Osteocyte (in vitro differentiated cells): ENCODE measurements at regions not wholly inside any gene's neighbourhood (a gene's known extent, or its start where the extent isn't known, plus 50 kb on each side); places are given as distances from the start of the nearest gene placed in this dataset.

Source experiments
- DNase-seq: peaks from one replicate; pipeline ENCODE4 v3.0.0; 2021; ENCODE audit warnings: mixed read lengths; ENCODE audit not compliant: unreplicated experiment; ENCODE audit errors: extremely low spot score
- H3K27ac Mint-ChIP-seq: one replicate; pipeline ENCODE4 v1.8.0; 2021; ENCODE audit warnings: mild to moderate bottlenecking, mixed read lengths; ENCODE audit not compliant: unreplicated experiment
- H3K27me3 Mint-ChIP-seq: one replicate; pipeline ENCODE4 v1.8.0; 2021; ENCODE audit warnings: mixed read lengths; ENCODE audit not compliant: unreplicated experiment
- H3K36me3 Mint-ChIP-seq: one replicate; pipeline ENCODE4 v1.8.0; 2021; ENCODE audit warnings: mixed read lengths; ENCODE audit not compliant: unreplicated experiment
- H3K4me1 Mint-ChIP-seq: one replicate; pipeline ENCODE4 v1.8.0; 2021; ENCODE audit warnings: mixed read lengths; ENCODE audit not compliant: unreplicated experiment
- H3K4me3 Mint-ChIP-seq: one replicate; pipeline ENCODE4 v1.8.0; 2021; ENCODE audit warnings: mild to moderate bottlenecking, moderate library complexity, mixed read lengths; ENCODE audit not compliant: unreplicated experiment
- H3K9me3 Mint-ChIP-seq: one replicate; pipeline ENCODE4 v1.8.0; 2021; ENCODE audit warnings: mixed read lengths; ENCODE audit not compliant: unreplicated experiment
- CTCF ChIP-seq: fragments of 200-600 bp; sonication (generic); IDR thresholded peaks from 2 replicates; pipeline ENCODE4 v1.5.0; 2021; ENCODE audit warnings: antibody characterized with exemption, mild to moderate bottlenecking, moderate library complexity

GRCh38 chr6:21438237-21438985, 155.1 kb upstream of the SOX4 start:
- DNase-seq, result no peak
- peaks cover 2% of the 10 kb centered on the region for H3K27me3 Mint-ChIP-seq

GRCh38 chr6:21438986-21439352, 154.6 kb upstream of the SOX4 start:
- H3K36me3 Mint-ChIP-seq, result no peaks in the 10 kb centered on the region
- H3K27me3 Mint-ChIP-seq, result peaks cover 2% of the 10 kb centered on the region
- no peak overlapping the region for H3K4me3 Mint-ChIP-seq
- TF ChIP-seq CTCF, result no peak
- H3K4me1 Mint-ChIP-seq, result no peaks in the 10 kb centered on the region
- no peak for DNase-seq
- no peaks in the 10 kb centered on the region for H3K9me3 Mint-ChIP-seq
- no peak overlapping the region for H3K27ac Mint-ChIP-seq

More at GRCh38 chr6:21438237-21438985, 155.1 kb upstream of the SOX4 start:
- Mint-ChIP-seq H3K36me3 (no peaks in the 10 kb centered on the region), H3K27ac (no peak overlapping the region), H3K4me3 (no peak overlapping the region), H3K9me3 (no peaks in the 10 kb centered on the region), H3K4me1 (no peaks in the 10 kb centered on the region)
- TF ChIP-seq CTCF, result no peak

GRCh38 chr6:21441386-21441785, 152.2 kb upstream of the SOX4 start:
- no peak overlapping the region for H3K4me3 Mint-ChIP-seq
- no peak overlapping the region for H3K27ac Mint-ChIP-seq
- H3K9me3 Mint-ChIP-seq, result no peaks in the 10 kb centered on the region
- no peak for TF ChIP-seq CTCF
- no peak for DNase-seq
- H3K36me3 Mint-ChIP-seq, result no peaks in the 10 kb centered on the region
- no peaks in the 10 kb centered on the region for H3K4me1 Mint-ChIP-seq
- H3K27me3 Mint-ChIP-seq, result peaks cover 5% of the 10 kb centered on the region

- H3K27me3 Mint-ChIP-seq, result peaks cover 6% of the 10 kb centered on the region
- no peaks in the 10 kb centered on the region for H3K9me3 Mint-ChIP-seq
- no peak overlapping the region for H3K4me3 Mint-ChIP-seq
- TF ChIP-seq CTCF, result no peak
- DNase-seq, result no peak
- H3K36me3 Mint-ChIP-seq, result no peaks in the 10 kb centered on the region
- H3K4me1 Mint-ChIP-seq, result no peaks in the 10 kb centered on the region
- H3K27ac Mint-ChIP-seq, result no peak overlapping the region
These were observed 150.7 kb upstream of the SOX4 start for GRCh38 chr6:21442874-21443273.

GRCh38 chr6:21444711-21445260, 148.8 kb upstream of the SOX4 start:
- Mint-ChIP-seq H3K27ac (no peak overlapping the region), H3K4me1 (no peaks in the 10 kb centered on the region), H3K27me3 (peaks cover 6% of the 10 kb centered on the region), H3K9me3 (no peaks in the 10 kb centered on the region), H3K36me3 (no peaks in the 10 kb centered on the region), H3K4me3 (no peak overlapping the region)
- no peak for TF ChIP-seq CTCF
- DNase-seq, result no peak
